Upper lobe of right lung (tissue), 1 donor: ENCODE measurements at regions not wholly inside any gene's neighbourhood (a gene's known extent, or its start where the extent isn't known, plus 50 kb on each side); places are given as distances from the start of the nearest gene placed in this dataset.

Experiments used
- ATAC-seq: fragments of 200-7000 bp; cut with Tn5 transposase; one replicate; pipeline ENCODE4 v1.9.1; 2020; ENCODE audit warnings: mild to moderate bottlenecking, moderate library complexity
- DNase-seq: peaks from one replicate; pipeline ENCODE4 v3.0.0-alpha.2; 2020
- H3K27ac ChIP-seq: fragments of 200-600 bp; one replicate; pipeline ENCODE4 v1.8.0; 2022
- H3K27me3 ChIP-seq: fragments of 200-600 bp; one replicate; pipeline ENCODE4 v1.8.0; 2022; ENCODE audit warnings: mild to moderate bottlenecking
- H3K36me3 ChIP-seq: fragments of 200-600 bp; one replicate; pipeline ENCODE4 v1.8.0; 2022
- H3K4me1 ChIP-seq: fragments of 200-600 bp; one replicate; pipeline ENCODE4 v1.8.0; 2022
- H3K4me3 ChIP-seq: fragments of 200-600 bp; one replicate; pipeline ENCODE4 v1.8.0; 2022; ENCODE audit warnings: mild to moderate bottlenecking
- H3K9me3 ChIP-seq: fragments of 200-600 bp; one replicate; pipeline ENCODE4 v1.8.0; 2022
- CTCF ChIP-seq: fragments of 200-600 bp; IDR thresholded peaks from one replicate; pipeline ENCODE4 v1.8.0; 2022; ENCODE audit warnings: antibody characterized with exemption
- intact Hi-C: fragments of 100-400 bp; cut with DNase I; formaldehyde crosslinking; loops from one replicate; pipeline ENCODE4 v1.11.0; 2022
- donor health status: DM: no; HTN: yes; CAD: no; lungs with severe emphysema.

- DNase-seq: no peak
- ATAC-seq: peak; percentile 16
Measured at GRCh38 chr13:44786756-44787155, 202.5 kb downstream of the NUFIP1 start.

GRCh38 chr13:44785401-44785800, 203.9 kb downstream of the NUFIP1 start:
- Histone ChIP-seq H3K36me3 (no peaks in the 10 kb centered on the region), H3K4me3 (no peak overlapping the region), H3K27ac (no peak overlapping the region), H3K9me3 (no peaks in the 10 kb centered on the region), H3K4me1 (no peaks in the 10 kb centered on the region), H3K27me3 (no peaks in the 10 kb centered on the region)
- DNase-seq: no peak
- intact Hi-C loops: no loop called here
- no peak for TF ChIP-seq CTCF
- ATAC-seq: no peak

More at GRCh38 chr13:44786756-44787155, 202.5 kb downstream of the NUFIP1 start:
- Histone ChIP-seq H3K4me3 (no peak overlapping the region), H3K4me1 (no peaks in the 10 kb centered on the region), H3K27ac (no peak overlapping the region), H3K27me3 (no peaks in the 10 kb centered on the region), H3K36me3 (no peaks in the 10 kb centered on the region), H3K9me3 (no peaks in the 10 kb centered on the region)
- intact Hi-C loops: no loop called here
- TF ChIP-seq CTCF: no peak

- no peaks in the 10 kb centered on the region for H3K36me3 ChIP-seq
- DNase-seq (no peak), ATAC-seq (no peak)
- H3K4me3 ChIP-seq: no peak overlapping the region
- H3K4me1 ChIP-seq: no peaks in the 10 kb centered on the region
- no peak for TF ChIP-seq CTCF
- no peaks in the 10 kb centered on the region for H3K27me3 ChIP-seq
- H3K9me3 ChIP-seq: no peaks in the 10 kb centered on the region
- intact Hi-C loops: no loop called here
- no peak overlapping the region for H3K27ac ChIP-seq
Measured at GRCh38 chr13:44784708-44785080, 204.6 kb downstream of the NUFIP1 start.

GRCh38 chr13:44783994-44784707, 205.1 kb downstream of the NUFIP1 start:
- no peaks in the 10 kb centered on the region for H3K4me1 ChIP-seq
- intact Hi-C loops: no loop called here
- H3K27me3 ChIP-seq: no peaks in the 10 kb centered on the region
- H3K36me3 ChIP-seq: no peaks in the 10 kb centered on the region
- ATAC-seq (no peak), DNase-seq (no peak)
- no peak for TF ChIP-seq CTCF
- H3K9me3 ChIP-seq: no peaks in the 10 kb centered on the region
- no peak overlapping the region for H3K27ac ChIP-seq
- no peak overlapping the region for H3K4me3 ChIP-seq

GRCh38 chr13:44780591-44781280, 204.6 kb upstream of the TSC22D1 start:
- Histone ChIP-seq H3K9me3 (no peaks in the 10 kb centered on the region), H3K4me3 (no peak overlapping the region), H3K27ac (no peak overlapping the region), H3K36me3 (no peaks in the 10 kb centered on the region), H3K4me1 (no peaks in the 10 kb centered on the region), H3K27me3 (no peaks in the 10 kb centered on the region)
- no peak for TF ChIP-seq CTCF
- DNase-seq: no peak
- intact Hi-C loops: no loop called here
- ATAC-seq: no peak
